HEK293 (cell line): ENCODE measurements at regions not wholly inside any gene's neighbourhood (a gene's known extent, or its start where the extent isn't known, plus 50 kb on each side); places are given as distances from the start of the nearest gene placed in this dataset.

Experiments
- CTCF ChIA-PET: fragments of 350-600 bp; formaldehyde crosslinking; extraction: SDS; loops from one replicate; lab custom pipeline; 2021; ENCODE audit warnings: antibody characterized with exemption; lab: Yijun Ruan, JAX
- POLR2A ChIA-PET: fragments of 300-600 bp; formaldehyde crosslinking; extraction: SDS; loops from one replicate; lab custom pipeline; 2020; ENCODE audit warnings: antibody characterized with exemption, inconsistent platforms; lab: Yijun Ruan, JAX
- H3K27ac ChIP-seq: fragments of 200-500 bp; sonication (Bioruptor generic); 2 replicates; pipeline ENCODE4 v1.5.1; 2014; ENCODE audit warnings: low read depth, low read length, control low read depth, inconsistent platforms; ENCODE audit errors: extremely low read depth
- H3K36me3 ChIP-seq, 2 experiments: fragments of 200-500 bp in 1 of 2; sonication (Bioruptor generic) in 1 of 2; 1 replicate in 1 of 2; 2 replicates in 1 of 2; pipeline ENCODE4 v1.5.1; 2014 to 2017; ENCODE audit warnings: inconsistent platforms in 2 of 2, low read length in 2 of 2; ENCODE audit not compliant: control insufficient read depth in 2 of 2, insufficient read depth in 1 of 2
- H3K4me1 ChIP-seq: fragments of 200-500 bp; sonication (Bioruptor generic); 2 replicates; pipeline ENCODE4 v1.5.1; 2014; ENCODE audit warnings: mild to moderate bottlenecking, low read length, inconsistent platforms; ENCODE audit not compliant: control insufficient read depth, insufficient read depth
- H3K4me3 ChIP-seq: 2 replicates; pipeline ENCODE4 v1.5.1; 2011; ENCODE audit warnings: low read depth, mild to moderate bottlenecking, control low read depth, low read length, moderate library complexity
- H3K9me3 ChIP-seq: fragments of 200-500 bp; sonication (Bioruptor generic); 2 replicates; pipeline ENCODE4 v1.5.1; 2014; ENCODE audit warnings: low read depth, low read length, inconsistent platforms; ENCODE audit not compliant: control insufficient read depth, insufficient read depth
- GFI1B ChIP-seq: fragments of 450-650 bp; formaldehyde crosslinking; IDR thresholded peaks from 2 replicates; pipeline ENCODE4 v1.5.1; 2016; ENCODE audit warnings: missing biosample characterization, missing genetic modification characterization
- TRIM28 ChIP-seq: IDR thresholded peaks from 2 replicates; pipeline ENCODE4 v1.6.1; 2011; ENCODE audit warnings: low read length, control low read depth, borderline replicate concordance
- TSHZ1 ChIP-seq: fragments of 450-650 bp; formaldehyde crosslinking; IDR thresholded peaks from 2 replicates; pipeline ENCODE4 v1.5.1; 2016; ENCODE audit warnings: missing biosample characterization, missing genetic modification characterization, borderline replicate concordance
- ZFP69B ChIP-seq: fragments of 450-650 bp; formaldehyde crosslinking; IDR thresholded peaks from 2 replicates; pipeline ENCODE4 v1.5.1; 2016; ENCODE audit warnings: missing biosample characterization, missing genetic modification characterization
- ZNF133 ChIP-seq: fragments of 450-650 bp; formaldehyde crosslinking; IDR thresholded peaks from 2 replicates; pipeline ENCODE4 v1.5.1; 2016; ENCODE audit warnings: missing biosample characterization, missing genetic modification characterization
- ZNF221 ChIP-seq: fragments of 450-650 bp; formaldehyde crosslinking; IDR thresholded peaks from 2 replicates; pipeline ENCODE4 v1.5.1; 2017; ENCODE audit warnings: missing biosample characterization, missing genetic modification characterization, borderline replicate concordance
- ZNF239 ChIP-seq: fragments of 450-650 bp; formaldehyde crosslinking; IDR thresholded peaks from 2 replicates; pipeline ENCODE4 v1.5.1; 2016; ENCODE audit warnings: missing biosample characterization, missing genetic modification characterization
- ZNF280C ChIP-seq: fragments of 450-650 bp; formaldehyde crosslinking; IDR thresholded peaks from 2 replicates; pipeline ENCODE4 v1.5.1; 2016; ENCODE audit warnings: missing biosample characterization, missing genetic modification characterization
- ZNF280D ChIP-seq: fragments of 450-650 bp; formaldehyde crosslinking; IDR thresholded peaks from 2 replicates; pipeline ENCODE4 v1.5.1; 2016; ENCODE audit warnings: missing biosample characterization, missing genetic modification characterization
- ZNF362 ChIP-seq: fragments of 450-650 bp; formaldehyde crosslinking; IDR thresholded peaks from 2 replicates; pipeline ENCODE4 v1.5.1; 2016; ENCODE audit warnings: missing biosample characterization, missing genetic modification characterization
- ZNF366 ChIP-seq: fragments of 450-650 bp; formaldehyde crosslinking; conservative IDR thresholded peaks from 2 replicates; pipeline ENCODE4 v1.5.1; 2016; ENCODE audit warnings: missing biosample characterization, missing genetic modification characterization
- ZNF473 ChIP-seq: fragments of 450-650 bp; formaldehyde crosslinking; IDR thresholded peaks from 2 replicates; pipeline ENCODE4 v1.5.1; 2017; ENCODE audit warnings: missing biosample characterization, missing genetic modification characterization
- ZNF514 ChIP-seq: fragments of 450-650 bp; formaldehyde crosslinking; IDR thresholded peaks from 2 replicates; pipeline ENCODE4 v1.5.1; 2016; ENCODE audit warnings: missing biosample characterization, missing genetic modification characterization
- ZNF629 ChIP-seq: fragments of 450-650 bp; formaldehyde crosslinking; IDR thresholded peaks from 2 replicates; pipeline ENCODE4 v1.5.1; 2017; ENCODE audit warnings: missing biosample characterization, missing genetic modification characterization
- ZNF664 ChIP-seq: fragments of 450-650 bp; formaldehyde crosslinking; IDR thresholded peaks from 2 replicates; pipeline ENCODE4 v1.5.1; 2016; ENCODE audit warnings: missing biosample characterization, missing genetic modification characterization
- ZNF747 ChIP-seq: fragments of 450-650 bp; formaldehyde crosslinking; IDR thresholded peaks from 2 replicates; pipeline ENCODE4 v1.5.1; 2016; ENCODE audit warnings: missing biosample characterization, missing genetic modification characterization
- ZXDB ChIP-seq: fragments of 450-650 bp; formaldehyde crosslinking; IDR thresholded peaks from 2 replicates; pipeline ENCODE4 v1.5.1; 2016; ENCODE audit warnings: missing biosample characterization, missing genetic modification characterization

GRCh38 chr10:44647473-44647872, 262.6 kb upstream of the CXCL12 start:
- no peak overlapping the region for H3K4me3 ChIP-seq
- no peak overlapping the region for H3K27ac ChIP-seq
- TF ChIP-seq ZNF664: no peak
- TF ChIP-seq ZNF362 (tag by site-specific recombination): no peak
- no peak for TF ChIP-seq ZNF473
- TF ChIP-seq ZNF366 (tag by site-specific recombination): no peak
- TF ChIP-seq TRIM28: no peak
- TF ChIP-seq ZNF747 (tag by site-specific recombination): no peak
- no peak for TF ChIP-seq ZXDB (tag by site-specific recombination)
- TF ChIP-seq ZNF514 (tag by site-specific recombination): no peak
- no peak for TF ChIP-seq ZFP69B
- no peak for TF ChIP-seq ZNF280D (tag by site-specific recombination)
- no peak for TF ChIP-seq ZNF280C
- TF ChIP-seq GFI1B (tag by site-specific recombination): no peak
- no peak for TF ChIP-seq TSHZ1 (tag by site-specific recombination)
- no peak for TF ChIP-seq ZNF629
- TF ChIP-seq ZNF239 (tag by site-specific recombination): no peak
- TF ChIP-seq ZNF133 (tag by site-specific recombination): no peak
- no peak for TF ChIP-seq ZNF221
- ChIA-PET CTCF (no interaction called here), POLR2A (no interaction called here)
- H3K4me1 ChIP-seq: no peaks in the 10 kb centered on the region
- no peaks in the 10 kb centered on the region for H3K36me3 ChIP-seq
- H3K9me3 ChIP-seq: no peaks in the 10 kb centered on the region
